H1 (cell line): ENCODE measurements at regions not wholly inside any gene's neighbourhood (a gene's known extent, or its start where the extent isn't known, plus 50 kb on each side); places are given as distances from the start of the nearest gene placed in this dataset.

Source experiments
- CTCF ChIA-PET: fragments of 300-600 bp; sonication (Branson Sonifier 250); formaldehyde crosslinking; loops from one replicate; lab custom pipeline; 2021; ENCODE audit not compliant: partially characterized antibody; lab: Charles Lee
- POLR2A ChIA-PET: fragments of 300-600 bp; sonication (Branson Sonifier 250); formaldehyde crosslinking; loops from one replicate; lab custom pipeline; 2021; ENCODE audit warnings: inconsistent platforms; ENCODE audit not compliant: partially characterized antibody; lab: Charles Lee
- DNase-seq, 2 experiments: peaks; one replicate each; pipeline versions ENCODE4 v3.0.0 to v3.0.0-alpha.2; 2010 to 2022; ENCODE audit warnings: low spot score in 2 of 2, low read depth in 1 of 2, mixed read lengths in 1 of 2
- FAIRE-seq: peaks from 2 replicates; lab custom pipeline; 2011; peaks lifted over from hg19 to GRCh38; lab: Jason Lieb, UNC
- H2AFZ ChIP-seq: 2 replicates; pipeline ENCODE4 v1.8.1; 2012; ENCODE audit warnings: low read length, inconsistent platforms
- H2AK5ac ChIP-seq: 2 replicates; pipeline ENCODE4 v1.6.1; 2013; ENCODE audit warnings: low read depth, low read length
- H2BK120ac ChIP-seq: replicated peaks from 2 replicates; pipeline ENCODE3; 2013; ENCODE audit warnings: low read depth, low read length, inconsistent platforms
- H2BK12ac ChIP-seq: 2 replicates; pipeline ENCODE4 v1.6.1; 2013; ENCODE audit warnings: low read depth, low read length
- H2BK15ac ChIP-seq: 2 replicates; pipeline ENCODE4 v1.6.1; 2013; ENCODE audit warnings: low read length
- H2BK20ac ChIP-seq: 2 replicates; pipeline ENCODE4 v1.6.1; 2013; ENCODE audit warnings: low read length
- H2BK5ac ChIP-seq: 2 replicates; pipeline ENCODE4 v1.6.1; 2013; ENCODE audit warnings: low read depth, low read length
- H3K14ac ChIP-seq: 2 replicates; pipeline ENCODE4 v1.6.1; 2013; ENCODE audit warnings: inconsistent platforms; ENCODE audit not compliant: insufficient read length
- H3K18ac ChIP-seq: 2 replicates; pipeline ENCODE4 v1.6.1; 2013; ENCODE audit warnings: low read length; ENCODE audit errors: extremely low read depth
- H3K23ac ChIP-seq: 2 replicates; pipeline ENCODE4 v1.6.1; 2013; ENCODE audit warnings: inconsistent platforms; ENCODE audit not compliant: insufficient read length
- H3K23me2 ChIP-seq: 2 replicates; pipeline ENCODE4 v1.6.1; 2013; ENCODE audit warnings: low read depth, low read length
- H3K27ac ChIP-seq: 2 replicates; pipeline ENCODE4 v1.6.1; 2011; ENCODE audit warnings: low read depth, low read length, inconsistent platforms
- H3K27me3 ChIP-seq, 4 experiments: replicated peaks in 1 of 4; 1 replicate in 1 of 4; 2 replicates in 3 of 4; pipeline versions ENCODE4 v1.6.1 to v1.8.1; 2011 to 2013; ENCODE audit warnings: low read length in 3 of 4, mild to moderate bottlenecking in 3 of 4, inconsistent platforms in 2 of 4, mixed read lengths in 2 of 4, moderate library complexity in 1 of 4; ENCODE audit not compliant: control insufficient read depth in 3 of 4, insufficient read depth in 3 of 4; ENCODE audit errors: extremely low read depth in 1 of 4
- H3K36me3 ChIP-seq, 4 experiments: 2 replicates each; pipeline versions ENCODE4 v1.6.1 to v1.8.1; 2011 to 2013; ENCODE audit warnings: mild to moderate bottlenecking in 4 of 4, low read length in 3 of 4, moderate library complexity in 2 of 4, control low read depth in 1 of 4, inconsistent platforms in 1 of 4; ENCODE audit not compliant: insufficient read depth in 4 of 4, control insufficient read depth in 2 of 4
- H3K4ac ChIP-seq: replicated peaks from 2 replicates; pipeline ENCODE3; 2013; ENCODE audit warnings: low read length, low read depth, mixed read lengths, inconsistent platforms; ENCODE audit not compliant: insufficient read length
- H3K4me1 ChIP-seq, 4 experiments: replicated peaks in 1 of 4; 1 replicate in 1 of 4; 2 replicates in 3 of 4; pipeline versions ENCODE4 v1.6.1 to v1.8.1; 2011 to 2013; ENCODE audit warnings: low read length in 3 of 4, inconsistent platforms in 2 of 4, mixed read lengths in 1 of 4; ENCODE audit not compliant: insufficient read depth in 4 of 4, control insufficient read depth in 3 of 4
- H3K4me2 ChIP-seq, 2 experiments: 2 replicates each; pipeline versions ENCODE4 v1.6.1 to v1.8.1; 2011 to 2013; ENCODE audit warnings: low read depth in 2 of 2, low read length in 2 of 2, control low read depth in 1 of 2, inconsistent platforms in 1 of 2, mild to moderate bottlenecking in 1 of 2; ENCODE audit not compliant: insufficient read depth in 1 of 2
- H3K4me3 ChIP-seq, 4 experiments: fragments of 200-600, 300-600 bp in 1 of 4; sonication (generic), shearing (Covaris generic), sonication (Bioruptor Twin) in 1 of 4; 2 replicates each; pipeline versions ENCODE4 v1.5.1 to v1.8.1; 2011 to 2016; ENCODE audit warnings: low read length in 4 of 4, low read depth in 3 of 4, control low read depth in 2 of 4, inconsistent platforms in 2 of 4, mild to moderate bottlenecking in 2 of 4, mixed read lengths in 1 of 4, moderate library complexity in 1 of 4; ENCODE audit not compliant: insufficient read depth in 2 of 4; ENCODE audit errors: extremely low read depth in 1 of 4
- H3K56ac ChIP-seq: replicated peaks from 2 replicates; pipeline ENCODE3; 2013; ENCODE audit warnings: low read depth, mild to moderate bottlenecking, mixed read lengths, low read length, inconsistent platforms; ENCODE audit not compliant: insufficient read length
- H3K79me1 ChIP-seq: 2 replicates; pipeline ENCODE4 v1.6.1; 2013; ENCODE audit warnings: low read depth, low read length, control low read depth
- H3K79me2 ChIP-seq, 2 experiments: 2 replicates each; pipeline versions ENCODE4 v1.6.1 to v1.8.1; 2012 to 2013; ENCODE audit warnings: low read length in 2 of 2, mild to moderate bottlenecking in 2 of 2, inconsistent platforms in 1 of 2; ENCODE audit not compliant: insufficient read depth in 2 of 2, control insufficient read depth in 1 of 2
- H3K9ac ChIP-seq, 4 experiments: replicated peaks in 1 of 4; 1 replicate in 1 of 4; 2 replicates in 3 of 4; pipeline versions ENCODE4 v1.6.1 to v1.8.1; 2011 to 2013; ENCODE audit warnings: low read depth in 3 of 4, low read length in 3 of 4, control low read depth in 2 of 4, mild to moderate bottlenecking in 2 of 4, moderate library complexity in 2 of 4, inconsistent platforms in 1 of 4; ENCODE audit errors: extremely low read depth in 1 of 4
- H3K9me3 ChIP-seq, 2 experiments: 2 replicates each; pipeline versions ENCODE4 v1.6.1 to v1.8.1; 2012 to 2013; ENCODE audit warnings: mild to moderate bottlenecking in 2 of 2, moderate library complexity in 2 of 2, control low read depth in 1 of 2, inconsistent platforms in 1 of 2, low read depth in 1 of 2, low read length in 1 of 2, mixed read lengths in 1 of 2; ENCODE audit not compliant: insufficient read depth in 2 of 2
- H4K20me1 ChIP-seq, 2 experiments: replicated peaks in 1 of 2; 2 replicates each; pipeline versions ENCODE3 to v1.8.1; 2011 to 2013; ENCODE audit warnings: inconsistent platforms in 2 of 2, low read length in 2 of 2, mild to moderate bottlenecking in 1 of 2; ENCODE audit not compliant: insufficient read depth in 2 of 2, control insufficient read depth in 1 of 2
- H4K5ac ChIP-seq: 2 replicates; pipeline ENCODE4 v1.6.1; 2013; ENCODE audit warnings: low read length, low read depth, mixed read lengths, inconsistent platforms; ENCODE audit not compliant: insufficient read length
- H4K8ac ChIP-seq: 2 replicates; pipeline ENCODE4 v1.8.0; 2013; ENCODE audit warnings: mild to moderate bottlenecking, moderate library complexity, low read length, inconsistent platforms; ENCODE audit not compliant: insufficient read depth; ENCODE audit errors: extremely low read depth
- H4K91ac ChIP-seq: replicated peaks from 2 replicates; pipeline ENCODE3; 2013; ENCODE audit warnings: low read length, mixed read lengths, inconsistent platforms; ENCODE audit not compliant: insufficient read length
- CHD2 ChIP-seq: IDR thresholded peaks from 2 replicates; pipeline ENCODE4 v1.6.1; 2012; ENCODE audit warnings: low read length, improper control_type of control experiment
- EZH2 ChIP-seq: fragments of 200-600 bp; sonication (generic); IDR thresholded peaks from 2 replicates; pipeline ENCODE4 v1.7.1; 2012; ENCODE audit warnings: low read depth, mild to moderate bottlenecking, moderate library complexity, low read length, inconsistent platforms; ENCODE audit not compliant: severe bottlenecking
- MAX ChIP-seq: IDR thresholded peaks from 2 replicates; pipeline ENCODE4 v1.6.1; 2012; ENCODE audit warnings: inconsistent platforms
- NANOG ChIP-seq: IDR thresholded peaks from 2 replicates; pipeline ENCODE4 v1.6.1; 2011; ENCODE audit warnings: low read length, low read depth, mild to moderate bottlenecking, inconsistent platforms; ENCODE audit not compliant: insufficient read depth, poor library complexity, severe bottlenecking
- RFX5 ChIP-seq: IDR thresholded peaks from 2 replicates; pipeline ENCODE4 v1.6.1; 2011; ENCODE audit warnings: low read depth, low read length, improper control_type of control experiment, borderline replicate concordance
- TEAD4 ChIP-seq: IDR thresholded peaks from 2 replicates; pipeline ENCODE4 v1.6.1; 2012; ENCODE audit warnings: low read depth, low read length, inconsistent platforms, mixed read lengths
- WGBS, 2 experiments: shearing (Covaris generic) in 1 of 2; methylation state at CpG; one replicate each; pipeline versions ENCODE4 v1.1.6 to v1.1.7; 2013 to 2015; ENCODE audit warnings: low lambda C conversion rate in 2 of 2, mixed read lengths in 2 of 2, inconsistent platforms in 1 of 2, low coverage in 1 of 2, missing lambda C conversion rate in 1 of 2; ENCODE audit not compliant: insufficient replicate concordance in 2 of 2, insufficient coverage in 1 of 2, insufficient read length in 1 of 2; ENCODE audit errors: extremely low coverage in 1 of 2, missing lambda C conversion rate in 1 of 2; 5-methylcytosine and 5-hydroxymethylcytosine counted together

DNA sequence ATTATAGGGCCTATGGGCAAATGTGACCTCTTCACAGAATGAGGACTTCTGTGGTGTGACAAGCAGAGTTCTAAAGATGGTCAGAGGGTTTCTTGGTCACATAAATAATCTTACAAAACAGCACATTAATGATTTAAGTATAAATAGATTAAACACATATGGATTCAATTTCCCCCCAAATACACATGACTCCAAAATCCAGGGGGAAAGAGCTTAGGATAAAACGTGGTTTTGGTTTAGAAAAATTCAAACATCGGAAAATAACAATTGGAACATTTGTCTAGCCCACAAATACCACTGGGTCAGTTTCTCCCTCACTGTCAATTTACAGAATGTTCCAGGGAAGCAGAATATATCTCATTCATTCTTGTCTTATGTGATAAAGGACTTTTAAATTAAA is 283.1 kb downstream of the COG6 start:
- no peaks in the 10 kb centered on the region for H3K36me3 ChIP-seq
- no peak overlapping the region for H2BK20ac ChIP-seq
- peaks cover 0 to 2% (median 1%) of the 10 kb centered on the region in 4 experiments; a peak in 2 of 7 replicates for H3K4me1 ChIP-seq
- no peaks in the 10 kb centered on the region for H4K20me1 ChIP-seq
- H2AFZ ChIP-seq, result no peak overlapping the region
- H3K9me3 ChIP-seq, result no peaks in the 10 kb centered on the region
- no peak overlapping the region for H4K91ac ChIP-seq
- H3K4me3 ChIP-seq, result no peak overlapping the region
- H2BK15ac ChIP-seq, result no peak overlapping the region
- H3K18ac ChIP-seq, result no peak overlapping the region
- FAIRE-seq (no peak), DNase-seq (no peak)
- H4K5ac ChIP-seq, result no peak overlapping the region
- ChIA-PET CTCF (interaction anchor here (0.7 to 1.2 kb wide), 3 partner anchors 18 to 255 kb away, joined by 3 to 4 read pairs (median 4); no protein-coding TSS in a partner anchor), POLR2A (no interaction called here)
- no peaks in the 10 kb centered on the region for H3K79me2 ChIP-seq
- H2BK12ac ChIP-seq, result no peak overlapping the region
- 86% methylated on average over 2 of the region's 2 CpGs; no CpG with 5 or more reads in 1 of the 2 experiments for WGBS, 2 experiments
- H2BK120ac ChIP-seq, result no peak overlapping the region
- no peaks in the 10 kb centered on the region for H3K79me1 ChIP-seq
- H3K56ac ChIP-seq, result no peak overlapping the region
- H3K27ac ChIP-seq, result no peak overlapping the region
- H4K8ac ChIP-seq, result no peak overlapping the region
- H3K9ac ChIP-seq, result no peak overlapping the region
- no peak overlapping the region for H3K14ac ChIP-seq
- no peak overlapping the region for H3K4me2 ChIP-seq
- H3K4ac ChIP-seq, result no peak overlapping the region
- H3K23ac ChIP-seq, result no peak overlapping the region
- no peak overlapping the region for H2BK5ac ChIP-seq
- TF ChIP-seq CHD2, result no peak
- no peak for TF ChIP-seq RFX5
- no peak for TF ChIP-seq NANOG
- no peak for TF ChIP-seq MAX
- TF ChIP-seq TEAD4, result no peak
- TF ChIP-seq EZH2, result no peak
- TF ChIP-seq, all 59 proteins: peak for 0
- H3K27me3 ChIP-seq, result no peaks in the 10 kb centered on the region
- no peak overlapping the region for H2AK5ac ChIP-seq
- H3K23me2 ChIP-seq, result no peaks in the 10 kb centered on the region
